OCI-LY1 (cell line): ENCODE measurements at regions not wholly inside any gene's neighbourhood (a gene's known extent, or its start where the extent isn't known, plus 50 kb on each side); places are given as distances from the start of the nearest gene placed in this dataset.

Source experiments
- H2AFZ ChIP-seq: fragments of 200-600 bp; sonication (generic), shearing (Covaris generic); 2 replicates; pipeline ENCODE4 v1.6.0; 2014; ENCODE audit warnings: antibody characterized with exemption, mild to moderate bottlenecking, low read length
- H3F3A ChIP-seq: fragments of 200-600 bp; sonication (generic), shearing (Covaris generic); 2 replicates; pipeline ENCODE4 v1.6.0; 2014; ENCODE audit warnings: mild to moderate bottlenecking, antibody characterized with exemption, low read length, moderate library complexity; ENCODE audit not compliant: insufficient read depth
- H3K27ac ChIP-seq: fragments of 200-600 bp; sonication (generic); 2 replicates; pipeline ENCODE4 v1.5.1; 2014; ENCODE audit warnings: low read length, mixed run types, mild to moderate bottlenecking, low read depth; ENCODE audit not compliant: poor library complexity, severe bottlenecking
- H3K27me3 ChIP-seq: fragments of 200-600 bp; sonication (generic); 2 replicates; pipeline ENCODE4 v1.6.0; 2014; ENCODE audit warnings: antibody characterized with exemption, mild to moderate bottlenecking, low read length, moderate library complexity; ENCODE audit not compliant: insufficient read depth
- H3K36me3 ChIP-seq: fragments of 200-600 bp; sonication (generic); 2 replicates; pipeline ENCODE4 v1.6.1; 2014; ENCODE audit warnings: mild to moderate bottlenecking, antibody characterized with exemption, low read length, moderate library complexity, mixed read lengths; ENCODE audit not compliant: insufficient read depth
- H3K4me1 ChIP-seq: fragments of 200-600 bp; sonication (generic); 2 replicates; pipeline ENCODE4 v1.5.1; 2014; ENCODE audit warnings: mild to moderate bottlenecking, low read length, moderate library complexity; ENCODE audit not compliant: insufficient read depth, severe bottlenecking
- H3K4me2 ChIP-seq: fragments of 200-600 bp; sonication (generic), shearing (Covaris generic); 2 replicates; pipeline ENCODE4 v1.6.1; 2014; ENCODE audit warnings: low read length
- H3K4me3 ChIP-seq: fragments of 200-600 bp; sonication (generic); 2 replicates; pipeline ENCODE4 v1.5.1; 2014; ENCODE audit warnings: low read length, low read depth, mild to moderate bottlenecking, mixed read lengths; ENCODE audit not compliant: poor library complexity, severe bottlenecking
- H3K79me2 ChIP-seq: fragments of 200-600 bp; shearing (Covaris generic); 2 replicates; pipeline ENCODE4 v1.6.1; 2016; ENCODE audit warnings: mixed run types, low read length, mixed read lengths; ENCODE audit not compliant: insufficient read depth
- H3K9ac ChIP-seq: fragments of 200-600 bp; sonication (generic), shearing (Covaris generic); 2 replicates; pipeline ENCODE4 v1.6.1; 2014; ENCODE audit warnings: mild to moderate bottlenecking, low read length, mixed read lengths
- H3K9me2 ChIP-seq: fragments of 200-600 bp; sonication (generic), shearing (Covaris generic); 2 replicates; pipeline ENCODE4 v1.6.1; 2014; ENCODE audit warnings: low read depth, mild to moderate bottlenecking, low read length, mixed read lengths
- H3K9me3 ChIP-seq: fragments of 200-600 bp; shearing (Covaris generic); 2 replicates; pipeline ENCODE4 v1.6.1; 2014; ENCODE audit warnings: low read length, mixed read lengths
- H4K20me1 ChIP-seq: fragments of 200-600 bp; sonication (generic), shearing (Covaris generic); 2 replicates; pipeline ENCODE4 v1.6.0; 2016; ENCODE audit warnings: mild to moderate bottlenecking, low read length; ENCODE audit not compliant: insufficient read depth
- CTCF ChIP-seq: fragments of 200-600 bp; sonication (generic), shearing (Covaris generic); IDR thresholded peaks from 2 replicates; pipeline ENCODE4 v1.5.1; 2017; ENCODE audit warnings: mild to moderate bottlenecking, antibody characterized with exemption, low read length, moderate library complexity, mixed read lengths
- EZH2 ChIP-seq: fragments of 200-600 bp; sonication (generic), shearing (Covaris generic); IDR thresholded peaks from 2 replicates; pipeline ENCODE4 v1.8.0; 2017; ENCODE audit warnings: borderline replicate concordance, mixed run types, mild to moderate bottlenecking, antibody characterized with exemption, low read length, moderate library complexity, mixed read lengths

GRCh38 chr20:19095762-19096161, 116.7 kb upstream of the SLC24A3 start:
- H3K27ac ChIP-seq, result no peak overlapping the region
- no peak overlapping the region for H3K4me2 ChIP-seq
- no peaks in the 10 kb centered on the region for H3K36me3 ChIP-seq
- no peaks in the 10 kb centered on the region for H4K20me1 ChIP-seq
- TF ChIP-seq EZH2 (no peak), CTCF (no peak)
- no peaks in the 10 kb centered on the region for H3K9me2 ChIP-seq
- H3K27me3 ChIP-seq, result no peaks in the 10 kb centered on the region
- H3K79me2 ChIP-seq, result no peaks in the 10 kb centered on the region
- no peak overlapping the region for H2AFZ ChIP-seq
- H3K9ac ChIP-seq, result no peak overlapping the region
- H3F3A ChIP-seq, result no peaks in the 10 kb centered on the region
- no peaks in the 10 kb centered on the region for H3K9me3 ChIP-seq
- H3K4me1 ChIP-seq, result no peaks in the 10 kb centered on the region
- no peak overlapping the region for H3K4me3 ChIP-seq

GRCh38 chr20:19096843-19097242, 115.6 kb upstream of the SLC24A3 start:
- Histone ChIP-seq H3K79me2 (no peaks in the 10 kb centered on the region), H3K36me3 (no peaks in the 10 kb centered on the region), H3K4me2 (no peak overlapping the region), H3K9ac (no peak overlapping the region), H3K27me3 (no peaks in the 10 kb centered on the region), H3K4me3 (no peak overlapping the region), H3F3A (no peaks in the 10 kb centered on the region), H4K20me1 (no peaks in the 10 kb centered on the region), H3K9me2 (no peaks in the 10 kb centered on the region), H3K27ac (no peak overlapping the region), H3K9me3 (no peaks in the 10 kb centered on the region), H3K4me1 (no peaks in the 10 kb centered on the region), H2AFZ (no peak overlapping the region)
- TF ChIP-seq EZH2 (no peak), CTCF (no peak)

- H3K9ac ChIP-seq, result no peak overlapping the region
- H4K20me1 ChIP-seq, result no peaks in the 10 kb centered on the region
- H3K9me2 ChIP-seq, result no peaks in the 10 kb centered on the region
- H3K27ac ChIP-seq, result no peak overlapping the region
- no peak overlapping the region for H3K4me3 ChIP-seq
- H3F3A ChIP-seq, result no peaks in the 10 kb centered on the region
- no peaks in the 10 kb centered on the region for H3K9me3 ChIP-seq
- no peak overlapping the region for H2AFZ ChIP-seq
- no peaks in the 10 kb centered on the region for H3K4me1 ChIP-seq
- no peaks in the 10 kb centered on the region for H3K79me2 ChIP-seq
- no peak for TF ChIP-seq CTCF
- TF ChIP-seq EZH2, result no peak
- no peaks in the 10 kb centered on the region for H3K27me3 ChIP-seq
- H3K4me2 ChIP-seq, result no peak overlapping the region
- no peaks in the 10 kb centered on the region for H3K36me3 ChIP-seq
Measured at GRCh38 chr20:19098117-19098516, 114.3 kb upstream of the SLC24A3 start.
